ENCODE measurements at regions not wholly inside any gene's neighbourhood (a gene's known extent, or its start where the extent isn't known, plus 50 kb on each side); places are given as distances from the start of the nearest gene placed in this dataset.

DNA sequence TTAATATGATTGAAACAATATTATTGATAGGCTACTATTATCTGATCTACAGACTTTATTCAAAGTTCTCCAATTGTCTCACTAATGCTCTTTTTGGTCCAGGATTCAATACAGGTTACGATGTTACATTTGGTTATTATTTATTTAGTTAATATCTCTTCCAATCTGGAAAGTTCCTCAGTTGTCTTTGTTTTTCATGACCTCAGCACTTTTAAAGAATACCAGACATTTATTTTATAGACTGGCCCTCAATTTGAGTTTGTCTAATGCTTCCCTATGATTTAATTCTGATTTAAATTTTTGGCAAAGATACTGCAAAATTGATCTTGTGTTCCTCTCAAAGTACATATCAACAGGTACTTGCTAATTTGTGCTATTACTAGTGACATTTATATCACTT, 937.4 kb downstream of the KCNMA1 start:
- Histone ChIP-seq H3K36me3 (ENCODE audit: low read depth, low read length) (no peaks in the 10 kb centered on the region), H3K9me2 (replicated peaks; ENCODE audit: low read length) (no peaks in the 10 kb centered on the region), H3F3A (ENCODE audit: low read length, unreplicated experiment) (no peaks in the 10 kb centered on the region), H3K27me3 (ENCODE audit: low read length) (0 out of 2 replicates have a peak, but pooled peaks cover 4% of the 10 kb centered on the region), H3K4me1 (ENCODE audit: insufficient read depth, low read length) (no peaks in the 10 kb centered on the region), H3K9ac (ENCODE audit: low read length) (no peak overlapping the region), H2AFZ (ENCODE audit: low read length) (no peak overlapping the region), H4K20me1 (ENCODE audit: low read length) (no peaks in the 10 kb centered on the region), H3K4me3 (ENCODE audit: low read length) (no peak overlapping the region), H3K9me3 (ENCODE audit: low read length) (peaks cover 9% of the 10 kb centered on the region), H3K79me2 (ENCODE audit: low read length) (no peaks in the 10 kb centered on the region), H3K4me2 (ENCODE audit: low read length) (no peak overlapping the region), H3K27ac (ENCODE audit: low read length) (no peak overlapping the region)
- ATAC-seq (no peak), DNase-seq (no peak)
- BruUV-seq (replicated peaks) = no TSS peak
- intact Hi-C loops (cut with micrococcal nuclease) = no loop called here
- TF ChIP-seq EZH2phosphoT487 (IDR thresholded peaks at IDR 0.05; ENCODE audit: borderline replicate concordance, low read length) (no peak), EZH2 (IDR thresholded peaks at IDR 0.05; ENCODE audit: low read length, unreplicated experiment) (no peak)
- TF ChIP-seq, protein P1, sequence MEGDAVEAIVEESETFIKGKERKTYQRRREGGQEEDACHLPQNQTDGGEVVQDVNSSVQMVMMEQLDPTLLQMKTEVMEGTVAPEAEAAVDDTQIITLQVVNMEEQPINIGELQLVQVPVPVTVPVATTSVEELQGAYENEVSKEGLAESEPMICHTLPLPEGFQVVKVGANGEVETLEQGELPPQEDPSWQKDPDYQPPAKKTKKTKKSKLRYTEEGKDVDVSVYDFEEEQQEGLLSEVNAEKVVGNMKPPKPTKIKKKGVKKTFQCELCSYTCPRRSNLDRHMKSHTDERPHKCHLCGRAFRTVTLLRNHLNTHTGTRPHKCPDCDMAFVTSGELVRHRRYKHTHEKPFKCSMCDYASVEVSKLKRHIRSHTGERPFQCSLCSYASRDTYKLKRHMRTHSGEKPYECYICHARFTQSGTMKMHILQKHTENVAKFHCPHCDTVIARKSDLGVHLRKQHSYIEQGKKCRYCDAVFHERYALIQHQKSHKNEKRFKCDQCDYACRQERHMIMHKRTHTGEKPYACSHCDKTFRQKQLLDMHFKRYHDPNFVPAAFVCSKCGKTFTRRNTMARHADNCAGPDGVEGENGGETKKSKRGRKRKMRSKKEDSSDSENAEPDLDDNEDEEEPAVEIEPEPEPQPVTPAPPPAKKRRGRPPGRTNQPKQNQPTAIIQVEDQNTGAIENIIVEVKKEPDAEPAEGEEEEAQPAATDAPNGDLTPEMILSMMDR (conservative IDR thresholded peaks at IDR 0.05; ENCODE audit: low read depth, low read length) = no peak
- POLR2A ChIA-PET (ENCODE audit: unreplicated experiment) = no interaction called here
- CTCF ChIA-PET = no interaction called here

DNA sequence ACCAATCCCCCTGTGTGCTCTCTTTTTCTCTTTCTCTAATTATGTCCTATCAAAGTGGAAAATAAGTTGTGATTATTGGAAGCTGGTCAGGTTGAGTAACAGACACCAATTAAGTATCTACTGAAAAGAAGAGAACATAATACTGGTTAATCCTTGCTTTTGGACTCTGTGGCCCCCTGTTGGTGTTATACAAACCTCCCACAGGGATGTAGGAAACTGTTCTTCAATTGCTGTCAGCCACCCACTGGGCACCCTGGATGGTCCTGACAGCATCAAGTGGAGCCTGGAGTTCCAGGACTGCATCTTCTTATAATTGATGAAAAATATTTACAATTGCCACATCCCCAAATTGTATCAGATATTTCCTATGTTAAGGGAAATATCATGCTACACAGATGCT, 939.7 kb downstream of the KCNMA1 start:
- intact Hi-C loops (cut with micrococcal nuclease) = no loop called here
- peak; percentile 60 for ATAC-seq
- CTCF ChIA-PET = interaction anchor here (0.5 kb wide), 1 partner anchor 46 kb away, joined by 14 read pairs; no protein-coding TSS in a partner anchor
- BruUV-seq (replicated peaks) = no TSS peak
- no peak overlapping the region for H2AFZ ChIP-seq (ENCODE audit: low read length)
- TF ChIP-seq EZH2phosphoT487 (IDR thresholded peaks at IDR 0.05; ENCODE audit: borderline replicate concordance, low read length) = no peak
- no peak for TF ChIP-seq EZH2 (IDR thresholded peaks at IDR 0.05; ENCODE audit: low read length, unreplicated experiment)
- TF ChIP-seq, protein P1 (conservative IDR thresholded peaks at IDR 0.05; ENCODE audit: low read depth, low read length) = peak; percentile 67
- H3K9ac ChIP-seq (ENCODE audit: low read length) = no peak overlapping the region
- no peaks in the 10 kb centered on the region for H3K9me2 ChIP-seq (replicated peaks; ENCODE audit: low read length)
- 0 out of 2 replicates have a peak, but pooled peaks cover 5% of the 10 kb centered on the region for H3K27me3 ChIP-seq (ENCODE audit: low read length)
- POLR2A ChIA-PET (ENCODE audit: unreplicated experiment) = no interaction called here
- H3K4me2 ChIP-seq (ENCODE audit: low read length) = no peak overlapping the region
- peak; percentile 41 for DNase-seq
- H3K79me2 ChIP-seq (ENCODE audit: low read length) = no peaks in the 10 kb centered on the region
- H3K4me1 ChIP-seq (ENCODE audit: insufficient read depth, low read length) = no peaks in the 10 kb centered on the region
- H3K9me3 ChIP-seq (ENCODE audit: low read length) = peaks cover 10% of the 10 kb centered on the region
- H3F3A ChIP-seq (ENCODE audit: low read length, unreplicated experiment) = no peaks in the 10 kb centered on the region
- H3K36me3 ChIP-seq (ENCODE audit: low read depth, low read length) = no peaks in the 10 kb centered on the region
- no peak overlapping the region for H3K4me3 ChIP-seq (ENCODE audit: low read length)
- H3K27ac ChIP-seq (ENCODE audit: low read length) = no peak overlapping the region
- no peaks in the 10 kb centered on the region for H4K20me1 ChIP-seq (ENCODE audit: low read length)

DNA sequence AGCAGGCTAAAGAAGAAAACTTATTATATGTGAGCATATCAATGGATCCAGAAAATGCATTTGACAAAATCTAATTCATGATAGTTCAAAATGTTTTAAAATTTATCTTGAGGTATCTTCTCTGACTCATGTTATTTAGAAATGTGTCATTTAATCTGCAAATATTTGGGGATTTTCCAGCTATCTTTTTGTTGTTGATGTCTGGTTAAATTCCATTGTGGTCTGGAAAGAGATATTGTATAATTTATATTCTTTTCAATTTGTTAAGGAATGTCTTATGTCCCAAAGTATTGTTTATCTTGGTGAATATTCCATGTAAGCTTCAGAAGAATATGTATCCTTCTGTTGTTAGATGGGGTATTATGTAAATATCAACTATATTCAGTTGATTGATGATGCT, 942.5 kb downstream of the KCNMA1 start:
- CTCF ChIA-PET = no interaction called here
- H3K4me3 ChIP-seq (ENCODE audit: low read length) = no peak overlapping the region
- peak; percentile 35 for DNase-seq
- ATAC-seq = no peak
- no TSS peak for BruUV-seq (replicated peaks)
- H3K9me2 ChIP-seq (replicated peaks; ENCODE audit: low read length) = no peaks in the 10 kb centered on the region
- intact Hi-C loops (cut with micrococcal nuclease) = no loop called here
- TF ChIP-seq EZH2phosphoT487 (IDR thresholded peaks at IDR 0.05; ENCODE audit: borderline replicate concordance, low read length) (no peak), EZH2 (IDR thresholded peaks at IDR 0.05; ENCODE audit: low read length, unreplicated experiment) (no peak)
- TF ChIP-seq, protein P1 (conservative IDR thresholded peaks at IDR 0.05; ENCODE audit: low read depth, low read length) = no peak
- POLR2A ChIA-PET (ENCODE audit: unreplicated experiment) = no interaction called here
- no peak overlapping the region for H3K9ac ChIP-seq (ENCODE audit: low read length)
- H3K27me3 ChIP-seq (ENCODE audit: low read length) = 0 out of 2 replicates have a peak, but pooled peaks cover 5% of the 10 kb centered on the region
- no peaks in the 10 kb centered on the region for H3F3A ChIP-seq (ENCODE audit: low read length, unreplicated experiment)
- H3K9me3 ChIP-seq (ENCODE audit: low read length) = peaks cover 8% of the 10 kb centered on the region
- no peak overlapping the region for H3K27ac ChIP-seq (ENCODE audit: low read length)
- H3K4me1 ChIP-seq (ENCODE audit: insufficient read depth, low read length) = no peaks in the 10 kb centered on the region
- H3K36me3 ChIP-seq (ENCODE audit: low read depth, low read length) = no peaks in the 10 kb centered on the region
- H3K79me2 ChIP-seq (ENCODE audit: low read length) = no peaks in the 10 kb centered on the region
- H2AFZ ChIP-seq (ENCODE audit: low read length) = no peak overlapping the region
- no peak overlapping the region for H3K4me2 ChIP-seq (ENCODE audit: low read length)
- H4K20me1 ChIP-seq (ENCODE audit: low read length) = no peaks in the 10 kb centered on the region
